GM12878 (cell line): ENCODE measurements at regions not wholly inside any gene's neighbourhood (a gene's known extent, or its start where the extent isn't known, plus 50 kb on each side); places are given as distances from the start of the nearest gene placed in this dataset.

Experiments used
- ATAC-seq: fragments of 200-7000 bp; cut with Tn5 transposase; 3 replicates; pipeline ENCODE4 v1.9.1; 2020; ENCODE audit warnings: mild to moderate bottlenecking, moderate library complexity
- BruUV-seq: library from RNA; stranded (reverse); fragments of 400-500 nt; replicated peaks from 2 replicates; lab custom pipeline; 2021; lab: Mats Ljungman, UMichigan
- CTCF ChIA-PET: fragments of 300-600 bp; sonication (Branson Sonifier 250); formaldehyde crosslinking; extraction: SDS; loops from one replicate; lab custom pipeline; 2021; ENCODE audit warnings: inconsistent platforms; lab: Yijun Ruan, JAX
- POLR2A ChIA-PET: fragments of 350-600 bp; formaldehyde crosslinking; extraction: SDS; loops from one replicate; lab custom pipeline; 2021; ENCODE audit warnings: inconsistent platforms; lab: Charles Lee
- RAD21 ChIA-PET: fragments of 300-600 bp; sonication (Branson Sonifier 250); formaldehyde crosslinking; loops from one replicate; lab custom pipeline; 2023; ENCODE audit warnings: antibody characterized with exemption; ENCODE audit not compliant: unreplicated experiment; lab: Charles Lee
- SMC1A ChIA-PET: fragments of 300-600 bp; sonication (Branson Sonifier 250); formaldehyde crosslinking; loops from one replicate; lab custom pipeline; 2023; ENCODE audit not compliant: unreplicated experiment, uncharacterized antibody; lab: Charles Lee
- DNase-seq: peaks from one replicate; pipeline ENCODE4 v3.0.0-alpha.2; 2011; ENCODE audit warnings: low read depth, low spot score
- FAIRE-seq: peaks from 3 replicates; lab custom pipeline; 2011; peaks lifted over from hg19 to GRCh38; lab: Jason Lieb, UNC
- H2AFZ ChIP-seq: 2 replicates; pipeline ENCODE4 v1.6.0; 2011; ENCODE audit warnings: low read depth, low read length, control low read depth; ENCODE audit not compliant: control insufficient read depth
- H3K27ac ChIP-seq: 2 replicates; pipeline ENCODE4 v1.5.1; 2011; ENCODE audit warnings: control low read depth; ENCODE audit not compliant: control insufficient read depth, insufficient read depth
- H3K27me3 ChIP-seq, 2 experiments: replicated peaks in 1 of 2; 2 replicates each; pipeline versions ENCODE4 v1.6.0 to v1.6.1; 2011; ENCODE audit warnings: low read length in 1 of 2; ENCODE audit not compliant: control insufficient read depth in 2 of 2, insufficient read depth in 2 of 2
- H3K36me3 ChIP-seq, 2 experiments: 2 replicates each; pipeline ENCODE4 v1.5.1; 2011; ENCODE audit warnings: low read length in 1 of 2; ENCODE audit not compliant: control insufficient read depth in 2 of 2, insufficient read depth in 2 of 2
- H3K4me1 ChIP-seq: 2 replicates; pipeline ENCODE4 v1.6.1; 2011; ENCODE audit warnings: mild to moderate bottlenecking, low read length, moderate library complexity, mixed read lengths; ENCODE audit not compliant: control insufficient read depth, insufficient read depth
- H3K4me2 ChIP-seq: 2 replicates; pipeline ENCODE4 v1.6.0; 2011; ENCODE audit warnings: control low read depth; ENCODE audit not compliant: control insufficient read depth, insufficient read depth
- H3K4me3 ChIP-seq: fragments of 200-600 bp; sonication (generic); 2 replicates; pipeline ENCODE4 v1.5.1; 2016
- H3K79me2 ChIP-seq: 2 replicates; pipeline ENCODE4 v1.6.0; 2011; ENCODE audit warnings: low read length; ENCODE audit not compliant: control insufficient read depth, insufficient read depth
- H3K9ac ChIP-seq: 2 replicates; pipeline ENCODE4 v1.8.0; 2011; ENCODE audit warnings: low read length, control low read depth, mixed read lengths; ENCODE audit not compliant: control insufficient read depth, insufficient read depth
- H3K9me3 ChIP-seq: replicated peaks from 3 replicates; pipeline ENCODE4 v1.5.1; 2011; ENCODE audit warnings: mild to moderate bottlenecking, low read length; ENCODE audit not compliant: control insufficient read depth, insufficient read depth
- H4K20me1 ChIP-seq: 2 replicates; pipeline ENCODE4 v1.6.0; 2011; ENCODE audit not compliant: control insufficient read depth, insufficient read depth
- BCLAF1 ChIP-seq: fragments of 450-650 bp; IDR thresholded peaks from 2 replicates; pipeline ENCODE4 v1.6.1; 2017; ENCODE audit warnings: antibody characterized with exemption, mild to moderate bottlenecking, moderate library complexity
- CBFB ChIP-seq: IDR thresholded peaks from 2 replicates; pipeline ENCODE4 v1.6.1; 2016; ENCODE audit warnings: antibody characterized with exemption, low read depth
- CREM ChIP-seq: IDR thresholded peaks from 2 replicates; pipeline ENCODE4 v1.6.1; 2014; ENCODE audit warnings: antibody characterized with exemption, low read depth
- ETV6 ChIP-seq, 2 experiments: fragments of 450-650 bp in 1 of 2; IDR thresholded peaks in 1 of 2; conservative IDR thresholded peaks in 1 of 2; 2 replicates each; pipeline ENCODE4 v1.6.1; 2014; ENCODE audit warnings: antibody characterized with exemption in 1 of 2, borderline replicate concordance in 1 of 2, low read depth in 1 of 2, mild to moderate bottlenecking in 1 of 2, moderate library complexity in 1 of 2
- KLF5 ChIP-seq: fragments of 450-650 bp; IDR thresholded peaks from 2 replicates; pipeline ENCODE4 v1.6.1; 2014; ENCODE audit warnings: mild to moderate bottlenecking; ENCODE audit not compliant: partially characterized antibody
- MLLT1 ChIP-seq: fragments of 450-650 bp; IDR thresholded peaks from 2 replicates; pipeline ENCODE4 v1.6.1; 2016; ENCODE audit warnings: mild to moderate bottlenecking
- RBBP5 ChIP-seq: fragments of 200-600 bp; sonication (generic); conservative IDR thresholded peaks from 2 replicates; pipeline ENCODE4 v1.6.1; 2016
- SIN3A ChIP-seq: IDR thresholded peaks from 2 replicates; pipeline ENCODE4 v1.6.1; 2012; ENCODE audit warnings: low read depth, low read length, improper control_type of control experiment
- SREBF2 ChIP-seq: IDR thresholded peaks from 2 replicates; pipeline ENCODE4 v1.6.1; 2012; ENCODE audit warnings: mild to moderate bottlenecking, low read length
- SUZ12 ChIP-seq: fragments of 200-600 bp; sonication (generic); IDR thresholded peaks from one replicate; pipeline ENCODE4 v1.6.1; 2018; ENCODE audit warnings: antibody characterized with exemption, mild to moderate bottlenecking; ENCODE audit not compliant: unreplicated experiment
- TARDBP ChIP-seq: IDR thresholded peaks from 2 replicates; pipeline ENCODE4 v1.6.1; 2016; ENCODE audit warnings: borderline replicate concordance
- TCF12 ChIP-seq: IDR thresholded peaks from 2 replicates; pipeline ENCODE4 v1.6.1; 2011; ENCODE audit warnings: low read depth, mild to moderate bottlenecking, low read length
- USF1 ChIP-seq: IDR thresholded peaks from 2 replicates; pipeline ENCODE4 v1.6.1; 2011; ENCODE audit warnings: borderline replicate concordance, low read depth, mild to moderate bottlenecking, moderate library complexity, mixed read lengths, low read length; ENCODE audit not compliant: insufficient read depth; ENCODE audit errors: extremely low read length
- ZBTB11 ChIP-seq: fragments of 450-650 bp; formaldehyde crosslinking; IDR thresholded peaks from 2 replicates; pipeline ENCODE4 v1.5.0; 2022; ENCODE audit warnings: mild to moderate bottlenecking, missing genetic modification characterization
- WGBS: methylation state at CpG from one replicate; pipeline ENCODE4 v1.1.6; 2016; ENCODE audit warnings: low lambda C conversion rate; ENCODE audit not compliant: insufficient replicate concordance, insufficient coverage; ENCODE audit errors: missing lambda C conversion rate; 5-methylcytosine and 5-hydroxymethylcytosine counted together
- in situ Hi-C: fragments of 300-500 bp; cut with MboI; formaldehyde crosslinking; loops from 9 replicates; pipeline ENCODE4 v1.14.3; 2018; ENCODE audit warnings: mixed read lengths
- intact Hi-C: fragments of 100-400 bp; cut with micrococcal nuclease; formaldehyde crosslinking; loops from one replicate; pipeline ENCODE4 v1.14.2; 2022; ENCODE audit not compliant: unreplicated experiment

GRCh38 chr20:50372770-50373088 lies 137.5 kb upstream of the PTPN1 start (continued):
- TF ChIP-seq ZBTB11 (no peak), BCLAF1 (no peak), SIN3A (no peak), SUZ12 (no peak), CREM (no peak)
- TF ChIP-seq, all 136 proteins: peak for 0

GRCh38 chr20:50373674-50374286 lies 136.4 kb upstream of the PTPN1 start:
- Histone ChIP-seq H3K4me3 (no peak overlapping the region), H3K4me1 (peaks cover 5% of the 10 kb centered on the region; the same call in 1 of the 2 replicates), H2AFZ (no peak overlapping the region), H3K27ac (no peak overlapping the region), H3K4me2 (no peak overlapping the region), H3K9me3 (no peaks in the 10 kb centered on the region; the same call in 2 of the 3 replicates), H3K9ac (no peak overlapping the region), H3K79me2 (no peaks in the 10 kb centered on the region), H3K27me3 (no peaks in the 10 kb centered on the region), H4K20me1 (no peaks in the 10 kb centered on the region), H3K36me3 (no peaks in the 10 kb centered on the region)
- in situ Hi-C loops (no loop called here), intact Hi-C loops (no loop called here)
- ChIA-PET POLR2A (no interaction called here), SMC1A (no interaction called here), RAD21 (no interaction called here), CTCF (no interaction called here)
- 37% methylated on average over 7 of the region's 7 CpGs for WGBS
- ATAC-seq (no peak), FAIRE-seq (no peak), DNase-seq (no peak)
- TF ChIP-seq USF1 (no peak), ETV6 (conservative IDR thresholded peaks at IDR 0.05 in 1 of 2, IDR thresholded peaks at IDR 0.05 in 1 of 2; ENCODE audit: borderline replicate concordance in 1 of 2, low read depth in 1 of 2) (no peak), KLF5 (no peak), SREBF2 (no peak), MLLT1 (no peak), CBFB (no peak), TARDBP (no peak), RBBP5 (no peak), TCF12 (no peak)
- BruUV-seq: no TSS peak
